Activated naive CD4-positive, alpha-beta T cell treated with anti-CD3 and anti-CD28 coated beads, Interleukin-2, amount 10 ng/mL, durations not matched to agents 7 days and 5 days (primary cell): ENCODE measurements at regions not wholly inside any gene's neighbourhood (a gene's known extent, or its start where the extent isn't known, plus 50 kb on each side); places are given as distances from the start of the nearest gene placed in this dataset.
"Not testable (repeated sequence)": the region's sequence is repeated elsewhere in the genome, so short reads cannot be mapped to it uniquely, and the experiment has no call there.

ENCODE experiments used
- CTCF ChIA-PET: fragments of 350-600 bp; sonication (Branson Sonifier 250); formaldehyde crosslinking; loops from one replicate; lab custom pipeline; 2021; ENCODE audit warnings: antibody characterized with exemption; lab: Charles Lee
- DNase-seq: peaks from one replicate; pipeline ENCODE4 v3.0.0-alpha.2; 2020
- H3K27ac Mint-ChIP-seq: one replicate; pipeline ENCODE4 v1.8.0; 2021; ENCODE audit warnings: mild to moderate bottlenecking, moderate library complexity, mixed read lengths
- H3K27me3 Mint-ChIP-seq: one replicate; pipeline ENCODE4 v1.8.0; 2021; ENCODE audit warnings: mild to moderate bottlenecking, mixed read lengths
- H3K36me3 Mint-ChIP-seq: one replicate; pipeline ENCODE4 v1.8.0; 2021; ENCODE audit warnings: mixed read lengths
- H3K4me1 Mint-ChIP-seq: one replicate; pipeline ENCODE4 v1.8.0; 2021; ENCODE audit warnings: mixed read lengths
- H3K4me3 Mint-ChIP-seq: one replicate; pipeline ENCODE4 v1.8.0; 2021; ENCODE audit warnings: mild to moderate bottlenecking, moderate library complexity, mixed read lengths
- H3K9me3 Mint-ChIP-seq: one replicate; pipeline ENCODE4 v1.8.0; 2021; ENCODE audit warnings: mixed read lengths

GRCh38 chr1:88541596-88541995, 142.5 kb upstream of the PKN2 start:
- Mint-ChIP-seq H3K27ac (no peak overlapping the region), H3K4me3 (no peak overlapping the region), H3K9me3 (no peaks in the 10 kb centered on the region), H3K27me3 (no peaks in the 10 kb centered on the region), H3K4me1 (no peaks in the 10 kb centered on the region), H3K36me3 (no peaks in the 10 kb centered on the region)
- CTCF ChIA-PET, result no interaction called here
- DNase-seq, result no peak

DNA sequence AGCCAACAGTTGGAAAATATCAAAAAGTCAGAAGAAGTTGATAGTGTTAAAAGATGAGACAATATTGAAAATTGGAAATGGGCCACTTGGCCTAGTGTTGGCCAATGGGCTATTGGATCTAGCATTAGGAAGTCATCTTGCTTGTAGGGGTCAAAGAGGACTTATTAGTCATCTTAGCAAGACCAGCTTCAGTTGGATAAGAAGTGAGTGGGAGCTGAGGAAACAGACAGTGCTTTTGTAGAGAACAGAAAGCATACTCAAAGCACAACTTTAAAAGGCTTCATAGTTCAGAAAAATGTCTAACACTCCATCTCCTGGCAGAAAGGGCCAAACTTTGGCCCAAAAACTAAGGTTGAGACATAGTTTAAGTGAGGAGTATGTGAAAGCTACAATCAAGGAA, 139.9 kb upstream of the PKN2 start:
- Mint-ChIP-seq H3K4me3 (no peak overlapping the region), H3K36me3 (no peaks in the 10 kb centered on the region), H3K4me1 (no peaks in the 10 kb centered on the region), H3K27ac (no peak overlapping the region), H3K9me3 (no peaks in the 10 kb centered on the region), H3K27me3 (no peaks in the 10 kb centered on the region)
- DNase-seq, result no peak
- CTCF ChIA-PET, result no interaction called here

DNA sequence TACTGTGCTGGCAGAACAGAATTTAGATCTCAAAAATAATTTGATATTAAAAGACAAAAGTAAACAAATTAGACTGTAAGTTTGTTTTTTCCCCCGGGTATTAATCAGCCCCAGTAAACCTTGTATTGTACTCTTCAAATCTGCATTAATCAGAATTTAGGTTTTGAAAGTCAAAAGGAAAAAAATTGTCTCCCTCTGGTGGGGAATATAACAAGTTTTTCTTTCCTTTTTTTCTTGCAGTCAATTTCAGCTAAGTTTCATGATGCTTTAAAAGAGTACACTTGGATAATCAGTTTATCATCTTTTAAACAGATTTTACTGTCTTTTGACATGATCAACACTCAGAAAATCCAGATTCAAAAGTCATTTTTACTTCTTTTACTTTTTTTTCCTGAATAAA, 134.5 kb upstream of the PKN2 start:
- Mint-ChIP-seq H3K27me3 (no peaks in the 10 kb centered on the region), H3K27ac (no peak overlapping the region), H3K4me1 (no peaks in the 10 kb centered on the region), H3K36me3 (no peaks in the 10 kb centered on the region), H3K9me3 (no peaks in the 10 kb centered on the region), H3K4me3 (no peak overlapping the region)
- CTCF ChIA-PET, result interaction anchor here (1.3 kb wide), 1 partner anchor 369 kb away, joined by 5 read pairs; no protein-coding TSS in a partner anchor
- DNase-seq, result no peak

DNA sequence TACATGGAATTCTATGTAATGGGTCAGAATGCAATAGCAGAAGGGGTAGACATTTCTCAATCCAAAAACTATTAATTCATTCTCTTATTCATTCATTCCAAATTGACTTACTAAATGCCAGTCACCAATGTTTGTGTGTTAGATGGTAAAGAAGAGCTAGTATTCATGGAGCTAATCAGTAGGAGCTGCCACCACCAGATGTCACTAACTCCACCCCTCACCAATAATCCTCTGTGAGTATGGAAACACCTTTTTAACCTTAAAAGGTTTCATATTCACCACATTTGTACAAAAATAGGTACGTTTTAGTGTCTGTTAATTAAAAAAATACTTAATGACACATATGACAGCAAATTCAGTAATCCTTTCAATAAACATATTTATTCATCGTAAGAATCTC, 131.8 kb upstream of the PKN2 start:
- Mint-ChIP-seq H3K4me1 (no peaks in the 10 kb centered on the region), H3K9me3 (no peaks in the 10 kb centered on the region), H3K4me3 (no peak overlapping the region), H3K27ac (no peak overlapping the region), H3K36me3 (no peaks in the 10 kb centered on the region), H3K27me3 (no peaks in the 10 kb centered on the region)
- no peak for DNase-seq
- CTCF ChIA-PET, result no interaction called here

- Mint-ChIP-seq H3K27ac (no peak overlapping the region), H3K4me1 (no peaks in the 10 kb centered on the region), H3K36me3 (no peaks in the 10 kb centered on the region), H3K9me3 (no peaks in the 10 kb centered on the region), H3K4me3 (no peak overlapping the region), H3K27me3 (no peaks in the 10 kb centered on the region)
- DNase-seq, result no peak
- CTCF ChIA-PET, result no interaction called here
These were observed 127.1 kb upstream of the PKN2 start for GRCh38 chr1:88557014-88557413.

DNA sequence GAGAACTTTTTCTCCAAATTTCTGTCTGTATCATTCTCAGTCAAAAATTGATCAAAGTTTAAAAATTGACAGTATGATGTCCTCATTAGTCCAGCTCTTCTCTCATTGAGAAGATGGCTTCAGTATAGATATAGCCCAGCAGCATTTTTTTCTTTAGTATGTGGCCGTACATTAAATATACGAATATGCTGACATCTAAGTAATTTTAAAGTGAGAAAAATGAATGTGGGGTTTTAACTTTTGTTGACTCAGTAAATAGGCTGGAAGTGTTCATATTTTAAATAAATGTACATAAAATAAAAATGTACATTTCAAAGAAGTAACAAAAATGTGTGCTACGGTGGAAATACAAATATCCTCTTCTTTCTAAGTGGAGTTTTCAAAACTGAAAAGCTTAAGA, 123.5 kb upstream of the PKN2 start:
- Mint-ChIP-seq H3K36me3 (no peaks in the 10 kb centered on the region), H3K27ac (no peak overlapping the region), H3K27me3 (no peaks in the 10 kb centered on the region), H3K9me3 (no peaks in the 10 kb centered on the region), H3K4me1 (no peaks in the 10 kb centered on the region), H3K4me3 (no peak overlapping the region)
- CTCF ChIA-PET, result no interaction called here
- DNase-seq, result no peak

DNA sequence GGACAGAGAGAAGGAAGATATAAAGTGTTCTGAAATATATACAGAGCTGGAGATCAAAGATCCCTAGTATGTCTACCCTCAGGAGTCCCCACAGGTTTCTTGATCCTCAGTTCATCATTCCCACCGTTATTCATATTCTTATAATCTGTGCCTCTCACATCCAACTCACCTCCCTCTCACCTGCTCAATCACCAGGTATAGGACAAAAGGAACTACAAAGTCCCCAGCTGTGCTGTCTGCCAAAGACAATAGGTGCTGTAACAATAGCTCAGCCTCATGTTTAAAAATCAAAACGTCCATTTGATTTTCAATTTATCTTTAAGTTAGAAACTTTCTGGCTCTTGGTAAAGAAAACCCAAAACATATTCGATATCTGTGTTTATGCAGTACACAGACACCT, 121.1 kb upstream of the PKN2 start:
- no peak overlapping the region for H3K27ac Mint-ChIP-seq
- no peaks in the 10 kb centered on the region for H3K36me3 Mint-ChIP-seq
- CTCF ChIA-PET, result no interaction called here
- H3K9me3 Mint-ChIP-seq, result no peaks in the 10 kb centered on the region
- no peaks in the 10 kb centered on the region for H3K27me3 Mint-ChIP-seq
- H3K4me3 Mint-ChIP-seq, result no peak overlapping the region
- H3K4me1 Mint-ChIP-seq, result no peaks in the 10 kb centered on the region
- DNase-seq, result no peak

- CTCF ChIA-PET, result no interaction called here
- no peaks in the 10 kb centered on the region for H3K27me3 Mint-ChIP-seq
- no peak overlapping the region for H3K27ac Mint-ChIP-seq
- H3K36me3 Mint-ChIP-seq, result no peaks in the 10 kb centered on the region
- DNase-seq, result no peak
- H3K9me3 Mint-ChIP-seq, result no peaks in the 10 kb centered on the region
- no peaks in the 10 kb centered on the region for H3K4me1 Mint-ChIP-seq
- H3K4me3 Mint-ChIP-seq, result no peak overlapping the region
These were observed 117.3 kb upstream of the PKN2 start for GRCh38 chr1:88566615-88567387.

DNA sequence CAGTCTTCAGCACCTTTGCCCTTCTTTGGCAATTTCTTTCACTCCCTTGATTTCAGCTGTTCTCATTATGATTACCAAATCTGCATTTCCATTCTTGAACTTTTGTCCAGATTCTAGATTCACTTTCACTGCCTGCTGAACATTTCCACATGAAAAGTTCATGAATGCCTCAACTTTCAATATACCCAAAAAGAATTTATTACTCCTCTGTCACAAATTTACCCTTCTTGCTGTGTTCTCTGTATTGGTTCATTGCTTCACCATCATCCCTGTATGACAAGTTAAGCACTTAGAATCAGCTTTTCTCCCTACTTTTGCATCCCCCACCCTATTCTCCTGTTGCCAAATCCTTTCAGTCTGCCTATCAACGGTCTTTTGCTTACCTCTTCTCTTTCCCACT, 112.6 kb upstream of the PKN2 start:
- no peak overlapping the region for H3K27ac Mint-ChIP-seq
- no peaks in the 10 kb centered on the region for H3K9me3 Mint-ChIP-seq
- H3K4me3 Mint-ChIP-seq, result no peak overlapping the region
- CTCF ChIA-PET, result no interaction called here
- no peaks in the 10 kb centered on the region for H3K4me1 Mint-ChIP-seq
- H3K27me3 Mint-ChIP-seq, result peaks cover 4% of the 10 kb centered on the region
- no peak for DNase-seq
- no peaks in the 10 kb centered on the region for H3K36me3 Mint-ChIP-seq

DNA sequence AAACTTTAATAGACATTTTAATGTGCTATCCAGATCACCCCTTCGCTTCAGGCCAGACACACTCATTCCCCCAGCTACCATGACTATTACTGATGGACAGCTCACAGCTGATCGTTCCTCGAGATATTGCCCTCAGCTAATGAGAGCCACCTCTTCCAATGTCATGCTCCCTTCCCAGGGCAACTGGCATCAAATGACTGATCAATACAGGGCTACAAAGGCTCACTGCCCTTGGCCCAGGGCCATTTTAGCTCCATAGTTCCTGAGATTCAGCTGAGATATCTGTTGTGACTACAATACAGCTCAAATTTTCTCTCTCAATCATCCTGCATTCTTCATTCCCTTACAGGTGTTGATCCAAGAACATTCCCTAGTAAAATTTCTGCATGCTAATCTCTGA, 104.5 kb upstream of the PKN2 start:
- H3K27ac Mint-ChIP-seq, result no peak overlapping the region
- CTCF ChIA-PET, result interaction anchor here (0.6 kb wide), 3 partner anchors 29 to 512 kb away, joined by 3 to 5 read pairs (median 3); no protein-coding TSS in a partner anchor
- H3K27me3 Mint-ChIP-seq, result no peaks in the 10 kb centered on the region

GRCh38 chr1:88581703-88582102, 102.4 kb upstream of the PKN2 start:
- CTCF ChIA-PET, result no interaction called here
- DNase-seq, result no peak
- Mint-ChIP-seq H3K4me1 (no peaks in the 10 kb centered on the region), H3K9me3 (no peaks in the 10 kb centered on the region), H3K4me3 (no peak overlapping the region), H3K27ac (no peak overlapping the region), H3K36me3 (no peaks in the 10 kb centered on the region), H3K27me3 (peaks cover 7% of the 10 kb centered on the region)

More for the DNA sequence above, 104.5 kb upstream of the PKN2 start:
- H3K4me3 Mint-ChIP-seq, result no peak overlapping the region
- no peak for DNase-seq
- H3K4me1 Mint-ChIP-seq, result no peaks in the 10 kb centered on the region
- no peaks in the 10 kb centered on the region for H3K36me3 Mint-ChIP-seq
- no peaks in the 10 kb centered on the region for H3K9me3 Mint-ChIP-seq

DNA sequence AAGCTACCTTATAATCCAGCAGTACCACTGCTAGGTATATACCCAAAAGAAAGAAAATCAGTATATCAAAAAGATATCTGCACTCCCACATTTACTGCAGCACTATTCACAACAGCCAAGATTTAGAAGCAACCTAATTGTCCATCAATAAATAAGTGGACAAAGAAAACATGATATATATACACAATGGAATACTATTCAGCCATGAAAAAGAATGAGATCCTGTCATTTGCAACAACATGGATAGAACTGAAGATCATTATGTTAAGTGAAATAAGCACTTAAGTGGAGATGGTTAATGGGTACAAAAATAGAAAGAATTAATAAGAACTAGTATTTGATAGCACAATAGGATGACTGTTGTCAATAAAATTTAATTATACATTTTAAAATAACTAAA, 90.7 kb upstream of the PKN2 start:
- H3K9me3 Mint-ChIP-seq, result peaks cover 4% of the 10 kb centered on the region
- CTCF ChIA-PET, result interaction anchor here (2.1 kb wide), 1 partner anchor 413 kb away, joined by 10 read pairs; no protein-coding TSS in a partner anchor
- DNase-seq, result no peak
- no peak overlapping the region for H3K27ac Mint-ChIP-seq
- no peaks in the 10 kb centered on the region for H3K4me1 Mint-ChIP-seq
- peaks cover 4% of the 10 kb centered on the region for H3K27me3 Mint-ChIP-seq
- no peaks in the 10 kb centered on the region for H3K36me3 Mint-ChIP-seq
- no peak overlapping the region for H3K4me3 Mint-ChIP-seq

GRCh38 chr1:88595355-88596002, 88.6 kb upstream of the PKN2 start:
- Mint-ChIP-seq H3K4me1 (no peaks in the 10 kb centered on the region), H3K4me3 (no peak overlapping the region), H3K36me3 (no peaks in the 10 kb centered on the region), H3K27me3 (peaks cover 3% of the 10 kb centered on the region), H3K27ac (no peak overlapping the region), H3K9me3 (peaks cover 4% of the 10 kb centered on the region)
- no peak for DNase-seq
- CTCF ChIA-PET, result interaction anchor here (0.7 to 2.3 kb wide), 4 partner anchors 10 to 602 kb away, joined by 3 to 10 read pairs (median 6); no protein-coding TSS in a partner anchor

DNA sequence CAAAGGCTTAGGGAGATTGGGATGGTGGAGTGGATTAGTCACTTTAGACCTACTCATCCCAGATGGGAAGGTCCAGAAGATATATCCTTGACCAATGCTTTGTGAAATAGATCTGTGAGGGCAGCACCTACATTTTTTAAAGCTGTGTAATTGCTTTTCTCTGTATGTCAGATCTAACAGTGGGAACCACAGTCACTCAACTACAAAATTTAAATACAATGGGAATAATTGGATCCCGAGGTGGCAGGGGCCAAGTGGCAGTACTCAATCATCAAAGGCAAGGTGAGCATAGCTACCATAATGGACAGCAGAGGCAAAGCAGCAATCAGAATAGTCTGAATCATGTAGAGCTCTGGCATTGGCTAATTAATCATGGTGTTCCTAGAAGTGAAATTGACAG, 86.1 kb upstream of the PKN2 start:
- CTCF ChIA-PET, result interaction anchor here (2.3 kb wide), 1 partner anchor 417 kb away, joined by 9 read pairs; no protein-coding TSS in a partner anchor
- H3K4me3 Mint-ChIP-seq, H3K27ac Mint-ChIP-seq, DNase-seq, H3K27me3 Mint-ChIP-seq, H3K9me3 Mint-ChIP-seq, H3K36me3 Mint-ChIP-seq, H3K4me1 Mint-ChIP-seq: not testable (repeated sequence)
